Stimulated activated naive CD4-positive, alpha-beta T cell (primary cell): ENCODE measurements at regions not wholly inside any gene's neighbourhood (a gene's known extent, or its start where the extent isn't known, plus 50 kb on each side); places are given as distances from the start of the nearest gene placed in this dataset.
"Not testable (repeated sequence)": the region's sequence is repeated elsewhere in the genome, so short reads cannot be mapped to it uniquely, and the experiment has no call there.

Source experiments
- DNase-seq, 6 experiments: peaks; one replicate each; lab custom pipeline; 2025; lab: John Stamatoyannopoulos, UW

DNA sequence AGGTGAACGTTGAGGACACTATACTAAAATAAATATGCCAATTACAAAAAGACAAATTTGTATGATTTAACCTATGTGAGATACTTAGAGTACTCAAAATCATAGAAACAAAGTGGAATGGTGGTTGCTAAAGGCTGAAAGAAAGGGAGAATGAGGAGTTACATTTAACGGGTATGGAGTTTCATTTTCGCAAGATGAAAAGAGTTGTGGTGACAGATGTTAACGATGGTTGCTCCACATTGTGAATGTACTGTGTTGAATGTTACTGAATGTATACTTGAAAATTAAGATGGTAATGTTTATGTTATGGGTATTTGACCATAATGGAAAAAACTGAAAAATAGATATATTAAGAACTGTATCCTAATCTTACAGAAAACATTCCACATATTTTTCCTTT lies 51.3 kb upstream of the MOCS2 start:
- DNase-seq, result no peak

DNA sequence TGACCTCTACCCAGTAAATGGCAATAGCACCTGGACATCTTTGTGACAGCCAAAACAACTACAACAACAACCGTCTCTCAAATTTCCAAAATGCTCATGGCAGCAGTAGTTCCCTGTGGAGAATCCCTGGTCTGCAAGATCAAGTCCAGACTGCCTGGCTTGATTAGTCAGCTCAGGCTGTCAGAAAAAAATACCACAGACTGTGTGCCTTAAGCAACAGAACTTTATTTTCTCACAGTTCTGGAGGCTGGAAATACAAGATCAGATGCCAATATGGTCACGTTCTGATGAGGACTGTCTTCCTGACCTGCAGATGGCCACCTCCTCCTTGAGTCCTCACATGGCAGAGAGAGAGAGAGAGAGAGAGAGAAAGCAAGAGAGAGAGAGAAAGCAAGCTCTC lies 52.3 kb upstream of the MOCS2 start:
- no peak for DNase-seq

DNA sequence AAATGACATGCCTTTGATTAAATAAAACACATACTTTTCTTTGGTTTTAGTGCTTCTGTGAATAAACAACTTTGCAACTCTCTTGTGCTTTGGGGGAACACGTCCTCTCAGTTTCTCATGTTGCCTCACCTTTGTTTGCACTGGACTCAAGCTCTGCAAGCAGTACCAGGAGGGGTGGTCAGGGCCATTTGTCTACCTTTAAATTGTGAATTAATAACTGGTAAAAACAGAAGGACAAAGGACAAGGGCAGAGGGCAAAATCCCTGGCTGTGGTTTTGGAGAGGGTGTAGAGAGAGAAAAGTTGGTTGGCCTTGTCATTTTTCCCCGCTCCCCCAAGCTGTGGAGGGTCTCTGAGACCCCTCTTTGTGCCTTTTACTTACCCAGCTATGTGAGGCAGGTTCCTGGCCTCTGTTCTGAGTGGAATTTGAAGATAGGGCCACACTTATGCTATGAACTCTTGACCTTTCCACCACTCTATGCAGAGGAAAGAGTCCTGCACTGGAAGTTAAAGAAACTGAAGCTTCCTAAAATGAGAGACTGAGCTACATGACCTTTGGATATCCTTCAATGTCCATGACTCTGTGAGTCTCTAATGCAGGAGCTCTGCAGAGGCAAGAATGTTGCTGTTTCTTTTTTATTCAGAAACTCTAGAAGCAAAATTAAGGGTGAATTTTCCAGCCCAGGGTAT lies 55.1 kb upstream of the MOCS2 start:
- no peak for DNase-seq

DNA sequence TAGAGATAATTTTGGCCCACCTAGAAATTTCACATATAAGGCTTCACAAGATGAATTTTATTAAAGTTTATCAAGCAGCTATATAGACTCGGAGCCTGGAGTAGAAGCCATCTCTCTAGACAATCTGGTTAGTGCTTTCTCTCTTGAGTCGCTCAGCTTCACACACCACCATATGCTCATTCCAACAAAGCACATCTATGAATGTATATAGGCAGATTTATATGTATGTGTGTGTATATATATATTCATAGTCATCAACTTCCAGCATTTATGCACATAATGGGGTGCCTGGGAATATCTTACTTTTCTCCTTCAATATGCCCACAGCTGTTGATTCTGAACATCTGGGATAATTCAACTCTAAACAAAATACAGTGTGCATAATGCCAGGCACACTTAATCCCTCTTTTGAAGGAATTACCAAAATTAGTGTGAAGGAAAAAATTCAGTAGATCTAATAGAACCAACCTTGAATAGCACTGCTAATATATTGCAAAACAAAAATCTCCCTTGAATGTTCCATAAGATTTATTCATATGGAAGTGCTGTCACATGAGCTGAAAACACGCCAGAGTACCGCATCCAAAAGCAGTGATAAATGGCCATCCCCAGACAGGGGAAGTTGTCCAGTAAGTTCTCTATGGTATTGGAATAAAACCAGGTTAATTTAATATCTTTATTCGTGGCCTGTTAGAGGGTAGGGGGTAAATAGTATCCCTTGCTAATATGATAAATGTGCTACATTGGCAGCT lies 56.0 kb upstream of the MOCS2 start:
- no peak for DNase-seq

DNA sequence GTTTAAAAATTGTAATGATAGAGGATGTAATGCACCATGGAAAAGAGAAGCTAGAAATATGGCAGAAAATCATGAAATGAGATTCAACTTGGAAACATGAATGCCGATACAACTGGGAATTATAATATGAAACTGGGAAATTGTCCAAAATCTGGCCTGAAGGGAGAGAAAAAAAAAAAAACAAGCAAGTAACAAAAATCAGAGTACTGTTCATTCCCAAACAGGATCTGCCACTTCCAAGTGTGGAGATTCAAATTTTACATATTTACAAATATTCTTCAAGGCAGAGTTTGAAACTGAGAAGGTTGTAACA lies 56.6 kb upstream of the MOCS2 start:
- no peak for DNase-seq

DNA sequence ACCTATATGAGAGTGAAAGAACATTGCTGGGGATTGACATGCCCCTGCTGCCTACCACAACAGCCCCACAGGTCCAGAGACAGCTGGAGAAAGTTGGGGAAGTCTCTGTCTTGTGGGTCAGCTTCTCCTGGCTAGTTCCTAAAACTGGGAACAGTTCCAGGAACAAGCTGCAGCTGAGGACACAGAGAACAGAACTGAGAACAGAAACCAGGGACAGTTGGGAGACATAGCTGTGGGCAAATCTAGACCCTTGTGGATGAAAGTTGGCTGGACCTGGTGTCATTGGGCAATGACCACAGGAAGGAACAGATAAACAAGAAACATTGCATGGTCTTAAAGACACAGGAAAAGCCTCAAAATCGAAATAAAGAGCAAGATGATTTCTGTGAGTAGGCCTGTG lies 58.3 kb upstream of the MOCS2 start:
- DNase-seq, result no peak

DNA sequence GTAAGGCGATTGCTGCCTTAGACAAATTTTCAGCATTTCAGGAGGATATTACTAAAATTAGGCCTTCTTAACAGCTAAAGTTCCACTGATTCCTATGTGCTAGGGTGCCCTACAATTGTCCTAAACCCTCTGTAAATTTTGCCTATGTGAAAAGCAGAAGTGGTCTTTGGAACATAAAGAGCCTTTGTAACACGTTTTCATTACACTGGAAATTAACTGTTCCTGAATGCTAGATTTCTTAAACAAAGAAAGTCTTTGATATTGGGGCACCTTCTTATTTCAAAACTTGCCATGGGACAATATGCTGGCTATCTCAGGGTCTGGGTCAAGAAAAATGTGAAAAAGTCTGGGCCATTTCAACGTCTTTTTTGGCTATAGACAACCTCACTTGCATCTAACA lies 60.4 kb upstream of the MOCS2 start:
- DNase-seq, result no peak

DNA sequence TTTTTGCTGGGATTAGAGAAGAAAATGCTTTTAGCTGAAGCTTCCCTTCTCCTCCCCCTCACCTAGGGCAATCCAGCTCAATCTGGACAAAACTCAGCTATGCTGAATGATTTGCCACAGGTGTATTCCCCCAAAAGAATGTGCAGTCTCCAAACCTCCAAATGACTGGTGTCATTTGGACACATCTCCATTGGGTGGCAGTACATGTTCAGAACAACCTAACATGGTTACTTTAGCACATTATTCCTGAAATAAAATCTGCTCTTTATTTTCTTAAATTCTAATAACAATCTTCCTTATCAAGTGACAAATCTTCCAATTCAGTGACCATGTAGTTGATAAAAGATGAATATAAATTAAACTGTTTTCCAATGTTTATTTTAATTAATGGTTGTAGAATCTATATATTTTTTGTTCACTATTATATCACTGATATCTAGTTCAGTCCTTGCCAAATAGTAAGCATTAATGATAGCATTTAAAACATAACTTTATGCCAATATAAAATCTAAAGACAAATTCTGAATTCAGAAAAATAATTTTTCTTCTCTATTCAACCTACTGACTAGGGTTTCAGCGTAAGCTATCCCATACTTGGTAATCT lies 61.3 kb upstream of the MOCS2 start:
- DNase-seq, result peak in 1 of 6 experiments; percentile 1

DNA sequence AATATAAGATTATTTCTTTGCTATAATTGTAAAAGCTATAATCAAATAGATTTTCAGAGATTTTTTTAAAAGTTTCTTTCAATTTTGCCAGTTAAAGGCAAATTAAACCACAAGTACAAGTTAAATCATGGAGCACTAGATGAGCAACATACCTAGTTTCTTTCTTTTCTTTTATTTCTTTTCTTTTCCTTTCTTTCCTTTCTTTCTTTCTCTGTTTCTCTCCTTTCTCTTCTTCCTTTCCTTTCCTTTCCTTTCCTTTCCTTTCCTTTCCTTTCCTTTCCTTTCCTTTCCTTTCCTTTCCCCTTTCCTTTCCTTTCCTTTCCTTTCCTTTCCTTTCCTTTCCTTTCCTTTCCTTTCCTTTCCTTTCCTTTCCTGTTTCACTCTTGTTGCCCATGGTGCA lies 62.5 kb upstream of the MOCS2 start:
- DNase-seq, result not testable (repeated sequence)

DNA sequence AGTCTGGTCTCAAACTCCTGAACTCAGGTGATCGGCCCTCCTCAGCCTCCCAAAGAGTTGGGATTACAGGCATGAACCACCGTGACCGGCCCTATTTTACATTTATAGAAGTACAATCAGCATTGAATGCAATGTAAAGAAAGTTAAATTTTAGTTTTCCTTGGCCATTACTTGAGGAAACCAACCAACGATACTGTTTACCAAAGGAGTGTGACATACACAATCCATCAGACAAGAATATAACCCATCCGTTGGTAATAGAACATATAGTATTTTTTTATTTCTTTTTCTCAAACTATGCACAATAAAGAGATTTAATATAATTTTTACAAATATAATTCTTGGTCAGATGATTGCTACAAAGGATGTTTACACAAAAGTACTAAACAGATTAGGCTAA lies 63.1 kb upstream of the MOCS2 start:
- DNase-seq, result no peak

DNA sequence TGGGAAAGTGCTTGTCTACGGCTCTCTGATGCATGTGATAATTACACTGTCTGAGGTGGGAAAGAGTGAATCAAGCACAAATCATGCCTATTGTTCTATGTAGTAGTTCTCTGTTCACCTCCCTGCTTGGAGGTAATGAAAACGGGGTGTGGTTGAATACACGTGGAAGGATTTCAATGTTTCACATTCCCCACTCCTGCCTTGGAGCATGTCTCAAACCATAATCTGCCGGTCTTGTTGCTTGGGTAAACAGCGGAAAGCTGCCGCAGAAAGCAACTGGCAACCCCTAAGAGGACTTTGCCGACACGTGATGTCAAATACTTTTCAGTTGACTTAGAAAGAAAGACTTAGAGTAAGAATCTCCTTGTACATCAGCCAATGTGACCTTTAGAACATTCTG lies 63.5 kb upstream of the MOCS2 start:
- DNase-seq, result no peak

DNA sequence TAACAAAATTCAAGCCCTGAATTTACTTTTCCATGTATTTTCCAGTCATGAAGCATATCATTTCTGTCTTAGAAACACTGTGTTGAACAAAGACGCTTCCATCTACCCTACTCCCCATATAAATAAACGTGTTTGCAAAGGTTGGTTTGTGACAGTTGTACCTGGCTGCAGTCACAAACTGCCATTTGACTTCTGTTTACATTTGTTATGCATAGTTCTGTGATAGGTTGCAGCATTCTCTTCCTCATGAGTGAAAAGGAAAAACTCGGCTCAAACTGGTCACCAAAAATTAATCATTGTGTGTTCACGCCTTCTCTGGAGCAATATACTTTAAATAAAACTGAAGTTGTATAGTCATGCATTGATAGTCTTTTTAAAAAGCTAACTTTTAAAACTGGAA lies 69.3 kb upstream of the MOCS2 start:
- DNase-seq, result no peak

DNA sequence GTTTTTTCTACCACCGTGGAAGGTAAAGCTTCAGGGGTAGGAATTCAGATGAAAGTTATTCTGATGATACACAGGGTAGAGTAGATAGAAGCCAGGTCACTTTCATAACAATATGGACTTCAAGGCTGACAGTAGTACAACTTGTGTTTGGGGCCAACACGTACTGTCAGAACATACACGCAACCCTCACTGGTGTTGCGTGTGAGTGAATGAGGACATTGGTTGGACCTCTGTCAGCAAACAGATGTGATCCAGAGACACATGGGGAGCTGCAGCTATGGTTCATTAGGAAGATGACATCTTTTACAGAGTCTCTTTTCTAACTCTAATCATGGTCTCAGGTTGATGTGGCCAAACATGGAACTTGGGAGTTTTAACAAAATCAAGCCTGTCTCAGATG lies 70.1 kb upstream of the MOCS2 start:
- DNase-seq, result no peak

DNA sequence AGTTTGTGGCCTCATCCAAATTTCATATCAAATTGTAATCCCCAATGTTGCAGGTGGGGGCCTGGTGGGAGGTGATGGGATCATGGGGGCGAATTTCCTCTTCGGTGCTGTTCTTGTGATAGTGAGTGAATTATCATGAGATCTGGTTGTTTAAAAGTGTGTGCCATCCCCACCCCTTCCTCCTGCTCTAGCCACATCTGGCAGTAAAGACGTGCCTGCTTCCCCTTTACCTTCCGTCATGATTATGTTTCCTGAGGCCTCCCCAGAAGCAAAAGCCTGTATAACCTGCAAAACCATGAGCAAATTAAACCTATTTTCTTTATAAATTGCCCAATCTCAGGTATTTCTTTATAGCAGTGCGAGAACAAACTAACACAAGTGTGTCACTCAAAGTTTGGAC lies 71.0 kb upstream of the MOCS2 start:
- DNase-seq, result no peak

DNA sequence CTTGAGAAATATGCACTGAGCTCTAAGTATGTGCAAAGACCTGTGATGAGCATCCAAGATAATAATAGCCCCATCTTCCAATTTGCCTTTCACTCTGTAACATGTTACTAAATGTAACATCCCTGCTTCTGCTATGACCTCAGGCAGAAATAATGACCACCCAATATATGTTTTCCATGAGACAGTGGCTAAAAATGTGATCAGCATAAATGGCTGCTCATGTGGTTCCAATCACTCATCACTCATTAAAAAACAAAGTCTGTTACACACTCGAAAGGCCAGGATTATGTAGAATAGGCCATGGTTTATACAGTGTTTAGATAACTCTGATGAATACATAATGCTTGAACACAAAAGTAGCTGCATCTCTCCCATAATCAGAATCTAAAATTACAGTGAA lies 71.4 kb upstream of the MOCS2 start:
- no peak for DNase-seq

DNA sequence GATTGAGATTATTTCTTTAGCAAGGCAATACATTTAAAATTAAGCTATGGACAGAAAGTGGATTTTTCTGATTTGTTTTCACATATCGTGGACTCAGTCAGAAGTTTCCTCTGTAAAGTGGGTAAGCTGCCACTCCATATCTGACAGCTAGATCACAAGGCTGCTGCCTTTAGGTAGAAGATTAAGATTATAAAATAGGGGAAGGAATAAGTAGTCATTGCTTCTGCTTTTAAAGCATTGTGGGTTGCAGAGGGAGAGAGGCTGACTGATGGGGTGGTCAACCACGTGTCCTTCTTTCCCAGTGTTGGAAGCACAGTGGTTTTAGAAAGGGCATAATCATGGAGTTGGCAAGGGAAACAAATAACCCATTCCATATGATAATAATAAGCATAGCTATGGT lies 74.3 kb upstream of the MOCS2 start:
- no peak for DNase-seq

DNA sequence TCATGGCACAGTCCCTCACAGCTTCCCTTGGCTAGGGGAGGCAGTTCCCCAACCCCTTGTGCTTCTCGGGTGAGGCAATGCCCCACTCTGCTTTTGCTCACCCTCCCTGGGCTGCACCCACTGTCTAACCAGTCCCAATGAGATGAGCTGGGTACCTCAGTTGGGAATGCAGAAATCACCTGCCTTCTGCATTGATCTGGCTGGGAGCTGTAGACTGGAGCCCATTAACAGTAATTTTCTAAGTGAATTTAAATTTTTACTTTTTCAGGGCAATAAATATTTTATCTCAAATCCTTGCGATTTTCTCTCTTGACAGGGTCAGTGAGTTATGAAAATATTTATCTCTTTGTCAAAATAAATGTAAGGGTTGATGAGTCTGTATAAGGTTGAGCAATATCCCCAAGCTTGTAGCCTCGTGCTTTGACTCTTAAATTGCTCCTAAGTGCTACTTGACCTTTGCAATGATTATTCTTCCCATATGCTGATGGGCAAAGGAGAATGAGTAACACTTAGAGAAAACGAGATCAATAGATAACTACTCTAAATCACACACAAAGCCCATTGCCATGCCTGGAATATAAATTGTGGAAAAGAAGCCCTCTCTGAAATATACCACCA lies 82.1 kb upstream of the MOCS2 start:
- no peak for DNase-seq

DNA sequence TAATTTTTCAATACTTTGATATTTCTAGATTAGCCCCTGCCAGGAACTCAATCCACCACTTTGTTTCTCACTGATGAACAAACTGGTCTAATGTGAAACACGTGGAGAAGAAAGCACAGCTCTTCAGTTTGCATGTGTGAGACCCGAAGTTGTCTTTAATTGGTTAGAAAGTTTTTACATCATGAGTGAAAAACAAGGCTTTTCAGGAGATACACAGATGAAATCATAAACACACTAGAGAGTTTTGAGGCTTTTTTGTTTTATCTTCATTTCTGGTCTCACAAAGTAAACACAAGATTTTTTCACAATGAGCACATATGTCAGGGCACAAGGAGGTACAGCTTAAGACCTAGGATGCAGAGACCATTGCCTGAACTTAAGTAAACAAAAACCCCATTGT lies 84.5 kb upstream of the MOCS2 start:
- DNase-seq, result no peak

DNA sequence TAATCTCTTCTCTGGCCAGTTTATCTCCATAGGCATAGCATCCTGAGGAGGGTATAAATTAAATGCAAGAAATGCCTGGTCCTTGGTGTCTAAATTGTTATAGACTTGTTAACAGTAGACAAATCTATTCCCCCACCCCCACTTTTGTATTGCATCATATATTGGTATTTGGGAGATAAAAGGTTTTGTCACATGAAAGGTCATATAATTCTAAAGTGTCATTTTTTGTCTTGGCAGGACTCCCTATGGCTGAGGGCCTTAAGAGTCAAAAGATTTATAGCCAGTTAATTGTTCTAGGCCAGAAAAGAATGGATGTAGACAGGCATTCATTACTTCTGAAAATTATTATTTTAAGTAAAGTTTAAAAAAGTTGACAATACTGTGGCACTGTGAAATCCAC lies 90.3 kb upstream of the MOCS2 start:
- no peak for DNase-seq

DNA sequence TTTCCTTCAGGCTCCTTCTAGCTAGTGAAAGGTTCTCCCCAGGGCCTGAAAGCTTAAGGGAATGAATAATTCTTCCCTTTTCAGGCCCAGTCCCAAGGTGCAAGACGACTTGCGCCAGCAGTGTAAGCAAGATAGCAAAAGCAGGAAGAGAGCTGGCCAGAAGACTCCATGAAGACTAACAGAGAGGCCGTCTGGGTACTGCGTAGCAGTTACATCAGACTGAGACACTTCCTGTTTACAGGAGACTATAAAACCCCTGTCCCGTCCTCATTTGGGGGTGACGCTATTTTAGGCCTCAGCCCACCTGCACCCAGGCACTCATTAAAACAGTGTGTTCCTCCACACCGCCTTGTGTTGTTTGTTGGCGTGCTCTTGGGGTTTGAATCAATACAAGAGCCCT lies 90.7 kb upstream of the MOCS2 start:
- no peak for DNase-seq

DNA sequence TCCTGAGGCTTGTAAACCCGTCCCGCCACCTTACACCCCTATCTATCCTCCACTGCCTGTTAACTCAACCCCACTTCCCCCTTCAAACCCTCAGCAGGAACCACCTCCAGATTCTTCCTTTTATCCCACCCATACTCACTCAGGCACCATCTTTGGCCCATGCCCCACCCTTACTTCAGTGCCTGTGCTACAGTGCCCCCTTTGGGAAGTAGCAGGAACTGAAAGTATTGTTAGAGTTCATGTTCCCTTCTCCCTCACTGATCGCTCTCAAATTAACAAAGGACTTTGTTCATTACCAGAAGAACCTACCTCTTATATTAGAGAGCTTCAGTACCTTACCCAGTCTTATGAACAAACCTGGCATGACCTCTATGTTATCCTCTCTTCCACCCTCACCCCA lies 92.2 kb upstream of the MOCS2 start:
- no peak for DNase-seq

DNA sequence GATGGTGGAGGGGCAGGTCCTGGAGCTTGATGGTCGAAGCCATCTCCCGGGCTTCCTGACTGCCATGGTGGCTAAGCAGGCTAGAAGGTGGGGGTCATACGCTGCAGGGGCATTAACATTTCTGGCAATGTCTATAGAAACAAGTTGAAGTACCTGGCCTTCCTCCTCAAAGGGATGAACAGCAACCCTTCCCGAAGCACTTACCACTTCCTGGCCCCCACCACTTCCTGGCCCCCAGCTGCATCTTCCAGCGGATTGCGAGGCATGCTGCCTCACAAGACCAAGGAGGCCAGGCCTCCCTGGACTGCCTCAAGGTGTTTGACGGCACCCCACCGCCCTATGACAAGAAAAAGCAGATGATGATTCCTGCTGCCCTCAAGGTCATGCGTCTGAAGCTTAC lies 97.0 kb upstream of the MOCS2 start:
- DNase-seq, result no peak

DNA sequence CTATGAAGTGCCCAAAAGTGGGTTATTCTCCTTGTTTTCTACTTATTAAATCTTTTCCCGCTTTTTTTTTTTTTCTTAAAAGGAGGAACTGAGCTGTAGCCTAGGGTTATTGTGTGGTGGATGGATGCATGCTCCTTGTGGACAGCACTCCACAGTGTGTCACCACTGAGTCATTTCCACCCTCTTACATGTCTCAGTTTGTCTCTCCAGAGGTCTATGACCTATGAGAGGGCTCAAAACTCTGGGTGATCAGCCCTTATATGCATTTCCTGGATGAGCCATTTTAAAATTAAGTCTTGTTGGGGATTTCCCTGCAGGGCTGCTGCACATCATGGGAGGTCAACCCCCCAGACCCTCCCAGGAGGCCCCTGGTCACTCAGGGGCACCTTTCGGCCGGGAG lies 102.2 kb upstream of the MOCS2 start:
- DNase-seq, result no peak
